ENCODE measurements at regions not wholly inside any gene's neighbourhood (a gene's known extent, or its start where the extent isn't known, plus 50 kb on each side); places are given as distances from the start of the nearest gene placed in this dataset.

DNA sequence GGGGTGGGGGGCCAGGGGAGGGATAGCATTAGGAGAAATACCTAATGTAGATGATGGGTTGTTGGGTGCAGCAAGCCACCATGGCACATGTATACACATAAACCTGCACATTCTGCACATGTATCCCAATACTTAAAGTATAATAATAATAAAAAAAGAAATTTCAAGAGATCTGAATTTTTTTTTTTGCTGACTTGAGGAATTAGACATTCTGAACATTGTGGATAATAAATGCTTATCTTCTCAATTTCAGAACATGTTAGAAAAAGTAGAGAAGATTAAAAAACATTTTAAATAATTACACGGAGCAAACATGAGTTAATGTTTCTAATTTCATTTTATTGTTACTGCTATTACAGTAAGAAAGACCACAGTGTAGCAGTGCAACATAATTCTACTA lies 230.4 kb downstream of the DTHD1 start:
- no peak for TF ChIP-seq EZH2phosphoT487 (IDR thresholded peaks at IDR 0.05; ENCODE audit: borderline replicate concordance, low read length)
- TF ChIP-seq, protein P1, sequence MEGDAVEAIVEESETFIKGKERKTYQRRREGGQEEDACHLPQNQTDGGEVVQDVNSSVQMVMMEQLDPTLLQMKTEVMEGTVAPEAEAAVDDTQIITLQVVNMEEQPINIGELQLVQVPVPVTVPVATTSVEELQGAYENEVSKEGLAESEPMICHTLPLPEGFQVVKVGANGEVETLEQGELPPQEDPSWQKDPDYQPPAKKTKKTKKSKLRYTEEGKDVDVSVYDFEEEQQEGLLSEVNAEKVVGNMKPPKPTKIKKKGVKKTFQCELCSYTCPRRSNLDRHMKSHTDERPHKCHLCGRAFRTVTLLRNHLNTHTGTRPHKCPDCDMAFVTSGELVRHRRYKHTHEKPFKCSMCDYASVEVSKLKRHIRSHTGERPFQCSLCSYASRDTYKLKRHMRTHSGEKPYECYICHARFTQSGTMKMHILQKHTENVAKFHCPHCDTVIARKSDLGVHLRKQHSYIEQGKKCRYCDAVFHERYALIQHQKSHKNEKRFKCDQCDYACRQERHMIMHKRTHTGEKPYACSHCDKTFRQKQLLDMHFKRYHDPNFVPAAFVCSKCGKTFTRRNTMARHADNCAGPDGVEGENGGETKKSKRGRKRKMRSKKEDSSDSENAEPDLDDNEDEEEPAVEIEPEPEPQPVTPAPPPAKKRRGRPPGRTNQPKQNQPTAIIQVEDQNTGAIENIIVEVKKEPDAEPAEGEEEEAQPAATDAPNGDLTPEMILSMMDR (IDR thresholded peaks at IDR 0.05; ENCODE audit: low read depth, low read length, poor library complexity, severe bottlenecking) = no peak
